ENCODE measurements at regions not wholly inside any gene's neighbourhood (a gene's known extent, or its start where the extent isn't known, plus 50 kb on each side); places are given as distances from the start of the nearest gene placed in this dataset.
"Not testable (repeated sequence)": the region's sequence is repeated elsewhere in the genome, so short reads cannot be mapped to it uniquely, and the experiment has no call there.

GRCh38 chr17:47066841-47067682 lies 88.0 kb upstream of the RPRML start:
- peak; percentile 59 for DNase-seq (ENCODE audit: low read depth)

DNA sequence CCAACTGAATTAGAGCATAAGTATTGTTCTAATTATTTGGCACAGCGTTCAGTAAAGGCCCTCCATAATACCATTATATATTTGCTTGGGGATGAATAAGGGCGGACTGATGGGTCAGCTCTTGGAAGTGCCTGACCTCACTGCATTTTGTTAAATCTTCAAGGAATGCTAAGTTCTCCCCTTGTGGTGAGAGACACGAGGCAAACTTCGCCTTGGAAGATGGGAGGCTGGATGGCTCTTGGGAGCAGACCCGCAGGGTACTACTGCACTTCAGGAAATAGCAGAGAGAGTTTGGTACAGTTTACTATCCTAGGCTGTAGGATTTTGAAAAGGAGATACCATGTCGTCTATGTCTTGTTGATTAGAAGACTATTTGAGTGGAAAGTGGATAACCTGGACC lies 87.0 kb upstream of the RPRML start:
- DNase-seq (ENCODE audit: low read depth): no peak

GRCh38 chr17:47064684-47065083 lies 85.6 kb upstream of the RPRML start:
- DNase-seq (ENCODE audit: low read depth): no peak

GRCh38 chr17:47063475-47063874 lies 84.4 kb upstream of the RPRML start:
- no peak for DNase-seq (ENCODE audit: low read depth)

DNA sequence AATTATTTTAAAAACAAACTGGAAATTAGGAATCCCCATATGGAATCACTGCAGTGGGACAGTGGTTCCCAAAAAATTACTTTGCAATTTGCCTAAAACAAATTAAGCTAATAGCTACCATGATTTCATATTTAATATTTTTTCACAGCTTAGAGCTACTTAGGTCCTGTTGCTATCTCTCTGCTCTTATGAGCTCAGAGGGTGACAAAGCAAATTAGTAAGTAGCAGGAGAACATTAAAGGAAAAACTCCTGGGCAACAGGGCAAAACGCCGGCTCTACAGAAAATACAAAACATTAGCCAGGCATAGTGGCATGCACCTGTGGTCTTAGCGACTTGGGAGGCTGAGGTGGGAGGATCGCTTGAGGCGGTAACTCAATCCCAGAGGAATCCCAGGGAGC lies 83.8 kb upstream of the RPRML start:
- DNase-seq (ENCODE audit: low read depth): not testable (repeated sequence)

GRCh38 chr17:47060005-47060404 lies 81.0 kb upstream of the RPRML start:
- DNase-seq (ENCODE audit: low read depth): not testable (repeated sequence)

DNA sequence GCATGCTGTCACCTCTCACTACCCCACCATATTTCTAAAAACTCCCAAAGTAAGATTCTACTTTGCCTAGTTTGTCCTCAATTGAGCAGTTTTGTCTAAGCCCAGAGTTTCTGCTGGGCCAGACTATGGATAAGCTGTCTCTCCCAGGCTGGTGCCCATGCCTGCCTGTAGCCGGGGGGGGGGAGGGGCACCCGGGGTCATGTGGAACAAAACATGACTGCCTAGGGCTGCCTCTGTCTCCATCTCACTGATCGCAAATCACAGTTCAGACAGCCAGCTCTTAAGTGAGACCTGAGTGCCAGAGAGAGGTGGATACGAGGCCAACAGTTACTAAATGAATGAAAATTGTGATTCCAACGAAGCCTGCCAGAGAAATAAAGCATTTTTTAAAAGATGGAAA lies 78.8 kb upstream of the RPRML start:
- no peak for DNase-seq (ENCODE audit: low read depth)

DNA sequence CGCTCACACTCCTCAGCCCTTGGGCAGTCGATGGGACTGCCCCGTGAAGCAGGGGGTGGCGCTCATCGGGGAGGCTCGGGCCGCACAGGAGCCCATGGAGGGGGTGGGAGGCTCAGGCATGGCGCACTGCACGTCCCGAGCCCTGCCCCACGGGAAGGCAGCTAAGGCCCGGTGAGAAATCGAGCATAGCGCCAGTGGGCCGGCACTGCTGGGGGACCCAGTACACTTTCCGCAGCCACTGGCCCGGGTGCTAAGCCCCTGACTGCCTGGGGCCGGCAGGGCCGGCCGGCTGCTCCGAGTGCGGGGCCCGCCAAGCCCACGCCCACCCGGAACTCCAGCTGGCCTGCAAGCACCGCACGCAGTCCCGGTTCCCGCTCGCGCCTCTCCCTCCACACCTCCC lies 78.2 kb upstream of the RPRML start:
- DNase-seq (ENCODE audit: low read depth): not testable (repeated sequence)

DNA sequence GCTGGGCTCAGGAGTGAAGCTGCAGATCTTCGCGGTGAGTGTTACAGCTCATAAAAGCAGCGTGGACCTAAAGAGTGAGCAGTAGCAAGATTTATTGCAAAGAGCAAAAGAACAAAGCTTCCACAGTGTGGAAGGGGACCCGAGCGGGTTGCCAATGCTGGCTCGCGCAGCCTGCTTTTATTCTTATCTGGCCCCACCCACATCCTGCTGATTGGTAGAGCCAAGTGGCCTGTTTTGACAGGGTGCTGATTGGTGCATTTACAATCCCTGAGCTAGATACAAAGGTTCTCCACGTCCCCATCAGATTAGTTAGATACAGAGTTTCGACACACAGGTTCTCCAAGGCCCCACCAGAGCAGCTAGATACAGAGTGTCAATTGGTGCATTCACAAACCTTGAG lies 77.6 kb upstream of the RPRML start:
- DNase-seq (ENCODE audit: low read depth): not testable (repeated sequence)

Data from stimulated activated CD8-positive, alpha-beta memory T cell treated with anti-CD3 and anti-CD28 coated beads, Interleukin-12 subunit alpha, Interleukin-12 subunit beta, amount 100 ng/mL, for 4 hours (primary cell).